ENCODE measurements at regions not wholly inside any gene's neighbourhood (a gene's known extent, or its start where the extent isn't known, plus 50 kb on each side); places are given as distances from the start of the nearest gene placed in this dataset.

- no peak for TF ChIP-seq CTCF (IDR thresholded peaks at IDR 0.05)
- TF ChIP-seq POLR2A (IDR thresholded peaks at IDR 0.05): no peak
- TF ChIP-seq EP300 (IDR thresholded peaks at IDR 0.05): no peak
Observed at GRCh38 chr12:41724216-41724615, 420.5 kb downstream of the GXYLT1 start.
